ENCODE measurements at regions not wholly inside any gene's neighbourhood (a gene's known extent, or its start where the extent isn't known, plus 50 kb on each side); places are given as distances from the start of the nearest gene placed in this dataset.
A peak's percentile ranks its signal among the peaks of the same experiment; 100 is the strongest.

GRCh38 chr12:67067453-67068203, 201.5 kb upstream of the CAND1 start:
- no peak overlapping the region for H3K27ac ChIP-seq
- H3K27me3 ChIP-seq, result peaks cover 0 to 43% (median 10%) of the 10 kb centered on the region in 3 donors
- intact Hi-C loops (cut with DNase I; ENCODE audit: low total_unique reads), result no loop called here
- H3K36me3 ChIP-seq, result no peaks in the 10 kb centered on the region
- H3K9me3 ChIP-seq, result no peaks in the 10 kb centered on the region
- peaks cover 9 to 28% (median 19%) of the 10 kb centered on the region in 4 donors for H3K4me1 ChIP-seq
- DNase-seq, result peak in 1 of 2 donors; percentile 6
- WGBS, 5 donors, result 40 to 49% (median 44%) methylated on average over 12 of the region's 12 CpGs
- TF ChIP-seq POLR2A (IDR thresholded peaks at IDR 0.05), result no peak
- no peak for TF ChIP-seq POLR2AphosphoS5 (IDR thresholded peaks at IDR 0.05)
- TF ChIP-seq EP300 (IDR thresholded peaks at IDR 0.05), result no peak
- no peak for TF ChIP-seq CTCF (IDR thresholded peaks at IDR 0.05)
- peak overlapping the region in 3 of 4 donors; percentile 68 to 79 (median 78) for H3K4me3 ChIP-seq

- H3K27ac ChIP-seq, result peak overlapping the region in 2 of 5 donors; percentile 78 to 83
- peak in 1 of 2 donors; percentile 40 for DNase-seq
- intact Hi-C loops (cut with DNase I; ENCODE audit: low total_unique reads), result no loop called here
Measured at GRCh38 chr12:67068204-67068731, 200.9 kb upstream of the CAND1 start.

GRCh38 chr12:67068761-67069450, 200.3 kb upstream of the CAND1 start:
- peak overlapping the region; percentile 52 to 83 (median 73) for H3K27ac ChIP-seq
- H3K27me3 ChIP-seq, result peaks cover 0 to 43% (median 10%) of the 10 kb centered on the region in 3 donors
- WGBS, 5 donors, result 0 to 1% (median 0%) methylated on average over 3 to 80 of the region's 81 CpGs
- intact Hi-C loops (cut with DNase I; ENCODE audit: low total_unique reads), result no loop called here
- H3K9me3 ChIP-seq, result no peaks in the 10 kb centered on the region
- DNase-seq, result peak; percentile 34 to 78
- peak overlapping the region; percentile 68 to 79 (median 78) for H3K4me3 ChIP-seq
- no peak for TF ChIP-seq POLR2AphosphoS5 (IDR thresholded peaks at IDR 0.05)
- no peak for TF ChIP-seq EP300 (IDR thresholded peaks at IDR 0.05)
- peaks cover 9 to 28% (median 19%) of the 10 kb centered on the region in 4 donors for H3K4me1 ChIP-seq
- H3K36me3 ChIP-seq, result no peaks in the 10 kb centered on the region

More at GRCh38 chr12:67068204-67068731, 200.9 kb upstream of the CAND1 start:
- WGBS, 5 donors, result 3 to 4% (median 3%) methylated on average over 20 of the region's 20 CpGs
- no peaks in the 10 kb centered on the region for H3K36me3 ChIP-seq
- H3K27me3 ChIP-seq, result peaks cover 0 to 43% (median 10%) of the 10 kb centered on the region in 3 donors
- H3K4me1 ChIP-seq, result peaks cover 9 to 28% (median 19%) of the 10 kb centered on the region in 4 donors
- no peaks in the 10 kb centered on the region for H3K9me3 ChIP-seq
- H3K4me3 ChIP-seq, result peak overlapping the region; percentile 68 to 79 (median 78)
- TF ChIP-seq EP300 (IDR thresholded peaks at IDR 0.05), result no peak
- TF ChIP-seq POLR2A (IDR thresholded peaks at IDR 0.05), result no peak
- TF ChIP-seq CTCF (IDR thresholded peaks at IDR 0.05), result no peak
- no peak for TF ChIP-seq POLR2AphosphoS5 (IDR thresholded peaks at IDR 0.05)

- peak overlapping the region in 3 of 5 donors; percentile 20 to 83 (median 78) for H3K27ac ChIP-seq
- no peaks in the 10 kb centered on the region for H3K36me3 ChIP-seq
- TF ChIP-seq POLR2A (IDR thresholded peaks at IDR 0.05), result no peak
- TF ChIP-seq CTCF (IDR thresholded peaks at IDR 0.05), result peak in 1 of 7 experiments; percentile 10
- 2 to 3% (median 3%) methylated on average over 15 to 63 of the region's 68 CpGs for WGBS, 5 donors
- H3K4me3 ChIP-seq, result peak overlapping the region; percentile 68 to 79 (median 78)
- peaks cover 0 to 43% (median 10%) of the 10 kb centered on the region in 3 donors for H3K27me3 ChIP-seq
- intact Hi-C loops (cut with DNase I; ENCODE audit: low total_unique reads), result no loop called here
- peak; percentile 41 to 77 for DNase-seq
- peaks cover 9 to 28% (median 19%) of the 10 kb centered on the region in 4 donors for H3K4me1 ChIP-seq
- H3K9me3 ChIP-seq, result no peaks in the 10 kb centered on the region
Measured at GRCh38 chr12:67069451-67070306, 199.5 kb upstream of the CAND1 start.

Data from stomach (tissue), 8 donors.